GM23338 (cell line): ENCODE measurements at regions not wholly inside any gene's neighbourhood (a gene's known extent, or its start where the extent isn't known, plus 50 kb on each side); places are given as distances from the start of the nearest gene placed in this dataset.

Experiments
- ATAC-seq: fragments of 200-7000 bp; cut with Tn5 transposase; 3 replicates; pipeline ENCODE4 v1.9.1; 2020
- DNase-seq: peaks from one replicate; pipeline ENCODE4 v3.0.0-alpha.2; 2015; ENCODE audit warnings: low spot score
- H2AFZ ChIP-seq: fragments of 200-600 bp; sonication (generic); 2 replicates; pipeline ENCODE4 v1.8.0; 2016; ENCODE audit warnings: antibody characterized with exemption, mild to moderate bottlenecking, moderate library complexity
- H3F3A ChIP-seq: fragments of 200-600 bp; sonication (generic); replicated peaks from 2 replicates; pipeline ENCODE4 v1.8.0; 2017; ENCODE audit warnings: antibody characterized with exemption, mixed run types, low read depth
- H3K27ac ChIP-seq: fragments of 200-600 bp; sonication (generic); 2 replicates; pipeline ENCODE4 v1.6.1; 2016; ENCODE audit warnings: low read depth
- H3K27me3 ChIP-seq: fragments of 200-600 bp; sonication (generic); 2 replicates; pipeline ENCODE4 v1.8.0; 2016; ENCODE audit warnings: mild to moderate bottlenecking, mixed run types, moderate library complexity; ENCODE audit not compliant: insufficient read depth
- H3K36me3 ChIP-seq: fragments of 200-600 bp; sonication (generic); 2 replicates; pipeline ENCODE4 v1.8.0; 2016; ENCODE audit warnings: mild to moderate bottlenecking; ENCODE audit not compliant: insufficient read depth
- H3K4me1 ChIP-seq: fragments of 200-600 bp; sonication (generic); 2 replicates; pipeline ENCODE4 v1.8.0; 2016; ENCODE audit warnings: mild to moderate bottlenecking, moderate library complexity; ENCODE audit not compliant: insufficient read depth
- H3K4me2 ChIP-seq: fragments of 200-600 bp; sonication (generic); 2 replicates; pipeline ENCODE4 v1.7.1; 2017; ENCODE audit warnings: mixed run types
- H3K4me3 ChIP-seq: fragments of 200-600 bp; sonication (generic); 2 replicates; pipeline ENCODE4 v1.6.1; 2016; ENCODE audit warnings: mixed run types
- H3K79me2 ChIP-seq: fragments of 200-600 bp; sonication (generic); replicated peaks from 2 replicates; pipeline ENCODE4 v1.8.0; 2017; ENCODE audit warnings: mild to moderate bottlenecking; ENCODE audit not compliant: insufficient read depth
- H3K9me2 ChIP-seq: fragments of 200-600 bp; sonication (generic); 2 replicates; pipeline ENCODE4 v1.8.0; 2017; ENCODE audit not compliant: insufficient read depth
- H4K20me1 ChIP-seq: fragments of 200-600 bp; sonication (generic); replicated peaks from 2 replicates; pipeline ENCODE4 v1.8.0; 2017; ENCODE audit warnings: mild to moderate bottlenecking; ENCODE audit not compliant: insufficient read depth
- H3K27ac Mint-ChIP-seq: 2 replicates; pipeline ENCODE4 v1.8.0; 2020; ENCODE audit warnings: inconsistent platforms, mild to moderate bottlenecking, moderate library complexity, mixed read lengths
- H3K27me3 Mint-ChIP-seq: 3 replicates; pipeline ENCODE4 v1.8.0; 2022; ENCODE audit warnings: low read depth, mild to moderate bottlenecking, moderate library complexity, mixed read lengths, inconsistent platforms; ENCODE audit not compliant: insufficient read depth, poor library complexity
- H3K36me3 Mint-ChIP-seq: 3 replicates; pipeline ENCODE4 v1.8.0; 2021; ENCODE audit warnings: low read depth, mild to moderate bottlenecking, inconsistent platforms, moderate library complexity, mixed read lengths
- H3K4me1 Mint-ChIP-seq: 3 replicates; pipeline ENCODE4 v1.8.0; 2020; ENCODE audit warnings: mild to moderate bottlenecking, inconsistent platforms, mixed read lengths
- H3K4me3 Mint-ChIP-seq: 3 replicates; pipeline ENCODE4 v1.8.0; 2021; ENCODE audit warnings: moderate library complexity, mild to moderate bottlenecking, inconsistent platforms, mixed read lengths
- H3K9me3 Mint-ChIP-seq: 3 replicates; pipeline ENCODE4 v1.8.0; 2020; ENCODE audit warnings: moderate library complexity, mild to moderate bottlenecking, inconsistent platforms, mixed read lengths
- TF ChIP-seq, protein P1 (sequence below): fragments of 250-450 bp; sonication (Bioruptor Pico); IDR thresholded peaks from 2 replicates; pipeline ENCODE4 v1.5.0; 2020; ENCODE audit warnings: mild to moderate bottlenecking, moderate library complexity
- TF ChIP-seq, protein P2 (sequence below): IDR thresholded peaks from one replicate; pipeline ENCODE4 v1.6.1; 2018; ENCODE audit warnings: antibody characterized with exemption; ENCODE audit not compliant: unreplicated experiment

DNA sequence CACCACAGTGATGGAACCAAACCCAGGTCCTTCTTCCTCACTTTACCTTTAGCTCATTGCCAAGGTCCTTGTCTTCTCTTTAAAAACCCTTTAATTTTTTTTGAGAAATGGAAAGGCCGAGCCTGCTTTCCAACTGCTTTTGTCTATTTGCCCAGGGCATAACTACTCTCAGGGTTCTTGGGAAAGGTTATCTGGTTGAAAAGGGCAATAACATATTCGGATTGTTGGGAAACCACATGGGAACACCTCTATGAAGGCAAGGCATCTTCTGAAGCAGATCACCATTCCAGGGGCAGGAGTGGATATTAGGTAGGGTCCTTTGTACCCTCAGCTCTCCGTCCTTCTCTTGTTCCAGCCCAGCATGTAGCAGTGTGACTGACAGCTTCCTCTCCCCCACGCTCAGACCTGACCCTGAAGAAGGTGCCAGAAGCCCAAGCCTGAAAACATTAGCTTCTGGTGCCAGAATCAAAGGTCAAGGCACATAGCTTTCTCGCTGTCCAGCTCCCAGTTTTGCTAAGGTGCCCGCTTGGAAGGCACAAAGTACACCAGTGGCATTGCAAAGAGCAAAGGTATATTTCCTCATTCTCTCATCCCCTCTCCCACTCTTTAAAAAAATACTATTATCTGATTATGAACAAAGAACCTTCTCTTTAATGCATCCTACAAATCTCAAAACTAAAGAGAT lies 123.2 kb upstream of the LINC00305 start:
- Histone ChIP-seq H3K4me3 (no peak overlapping the region), H3K36me3 (no peaks in the 10 kb centered on the region), H3K79me2 (no peaks in the 10 kb centered on the region), H3K4me2 (peak overlapping the region; percentile 31; the same call in 1 of the 2 replicates), H3K27ac (peak overlapping the region; percentile 85; the same call in 1 of the 2 replicates), H2AFZ (no peak overlapping the region), H3K4me1 (peaks cover 29% of the 10 kb centered on the region), H3K9me2 (peaks cover 5% of the 10 kb centered on the region), H3K27me3 (no peaks in the 10 kb centered on the region), H3F3A (peaks cover 5% of the 10 kb centered on the region; the same call in 1 of the 2 replicates), H4K20me1 (no peaks in the 10 kb centered on the region)
- Mint-ChIP-seq H3K27me3 (peaks cover 8% of the 10 kb centered on the region), H3K36me3 (peaks cover 15% of the 10 kb centered on the region; the same call in 2 of the 3 replicates), H3K9me3 (peaks cover 6% of the 10 kb centered on the region; the same call in 1 of the 3 replicates), H3K4me3 (no peak overlapping the region; the same call in 2 of the 3 replicates), H3K4me1 (peaks cover 63% of the 10 kb centered on the region), H3K27ac (peak overlapping the region; percentile 82)
- TF ChIP-seq, protein P1, sequence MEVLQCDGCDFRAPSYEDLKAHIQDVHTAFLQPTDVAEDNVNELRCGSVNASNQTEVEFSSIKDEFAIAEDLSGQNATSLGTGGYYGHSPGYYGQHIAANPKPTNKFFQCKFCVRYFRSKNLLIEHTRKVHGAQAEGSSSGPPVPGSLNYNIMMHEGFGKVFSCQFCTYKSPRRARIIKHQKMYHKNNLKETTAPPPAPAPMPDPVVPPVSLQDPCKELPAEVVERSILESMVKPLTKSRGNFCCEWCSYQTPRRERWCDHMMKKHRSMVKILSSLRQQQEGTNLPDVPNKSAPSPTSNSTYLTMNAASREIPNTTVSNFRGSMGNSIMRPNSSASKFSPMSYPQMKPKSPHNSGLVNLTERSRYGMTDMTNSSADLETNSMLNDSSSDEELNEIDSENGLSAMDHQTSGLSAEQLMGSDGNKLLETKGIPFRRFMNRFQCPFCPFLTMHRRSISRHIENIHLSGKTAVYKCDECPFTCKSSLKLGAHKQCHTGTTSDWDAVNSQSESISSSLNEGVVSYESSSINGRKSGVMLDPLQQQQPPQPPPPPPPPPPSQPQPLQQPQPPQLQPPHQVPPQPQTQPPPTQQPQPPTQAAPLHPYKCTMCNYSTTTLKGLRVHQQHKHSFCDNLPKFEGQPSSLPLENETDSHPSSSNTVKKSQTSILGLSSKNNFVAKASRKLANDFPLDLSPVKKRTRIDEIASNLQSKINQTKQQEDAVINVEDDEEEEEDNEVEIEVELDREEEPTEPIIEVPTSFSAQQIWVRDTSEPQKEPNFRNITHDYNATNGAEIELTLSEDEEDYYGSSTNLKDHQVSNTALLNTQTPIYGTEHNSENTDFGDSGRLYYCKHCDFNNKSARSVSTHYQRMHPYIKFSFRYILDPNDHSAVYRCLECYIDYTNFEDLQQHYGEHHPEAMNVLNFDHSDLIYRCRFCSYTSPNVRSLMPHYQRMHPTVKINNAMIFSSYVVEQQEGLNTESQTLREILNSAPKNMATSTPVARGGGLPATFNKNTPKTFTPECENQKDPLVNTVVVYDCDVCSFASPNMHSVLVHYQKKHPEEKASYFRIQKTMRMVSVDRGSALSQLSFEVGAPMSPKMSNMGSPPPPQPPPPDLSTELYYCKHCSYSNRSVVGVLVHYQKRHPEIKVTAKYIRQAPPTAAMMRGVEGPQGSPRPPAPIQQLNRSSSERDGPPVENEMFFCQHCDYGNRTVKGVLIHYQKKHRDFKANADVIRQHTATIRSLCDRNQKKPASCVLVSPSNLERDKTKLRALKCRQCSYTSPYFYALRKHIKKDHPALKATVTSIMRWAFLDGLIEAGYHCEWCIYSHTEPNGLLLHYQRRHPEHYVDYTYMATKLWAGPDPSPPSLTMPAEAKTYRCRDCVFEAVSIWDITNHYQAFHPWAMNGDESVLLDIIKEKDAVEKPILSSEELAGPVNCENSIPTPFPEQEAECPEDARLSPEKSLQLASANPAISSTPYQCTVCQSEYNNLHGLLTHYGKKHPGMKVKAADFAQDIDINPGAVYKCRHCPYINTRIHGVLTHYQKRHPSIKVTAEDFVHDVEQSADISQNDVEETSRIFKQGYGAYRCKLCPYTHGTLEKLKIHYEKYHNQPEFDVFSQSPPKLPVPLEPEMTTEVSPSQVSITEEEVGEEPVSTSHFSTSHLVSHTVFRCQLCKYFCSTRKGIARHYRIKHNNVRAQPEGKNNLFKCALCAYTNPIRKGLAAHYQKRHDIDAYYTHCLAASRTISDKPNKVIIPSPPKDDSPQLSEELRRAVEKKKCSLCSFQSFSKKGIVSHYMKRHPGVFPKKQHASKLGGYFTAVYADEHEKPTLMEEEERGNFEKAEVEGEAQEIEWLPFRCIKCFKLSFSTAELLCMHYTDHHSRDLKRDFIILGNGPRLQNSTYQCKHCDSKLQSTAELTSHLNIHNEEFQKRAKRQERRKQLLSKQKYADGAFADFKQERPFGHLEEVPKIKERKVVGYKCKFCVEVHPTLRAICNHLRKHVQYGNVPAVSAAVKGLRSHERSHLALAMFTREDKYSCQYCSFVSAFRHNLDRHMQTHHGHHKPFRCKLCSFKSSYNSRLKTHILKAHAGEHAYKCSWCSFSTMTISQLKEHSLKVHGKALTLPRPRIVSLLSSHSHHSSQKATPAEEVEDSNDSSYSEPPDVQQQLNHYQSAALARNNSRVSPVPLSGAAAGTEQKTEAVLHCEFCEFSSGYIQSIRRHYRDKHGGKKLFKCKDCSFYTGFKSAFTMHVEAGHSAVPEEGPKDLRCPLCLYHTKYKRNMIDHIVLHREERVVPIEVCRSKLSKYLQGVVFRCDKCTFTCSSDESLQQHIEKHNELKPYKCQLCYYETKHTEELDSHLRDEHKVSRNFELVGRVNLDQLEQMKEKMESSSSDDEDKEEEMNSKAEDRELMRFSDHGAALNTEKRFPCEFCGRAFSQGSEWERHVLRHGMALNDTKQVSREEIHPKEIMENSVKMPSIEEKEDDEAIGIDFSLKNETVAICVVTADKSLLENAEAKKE (CRISPR knock-in tag), result no peak
- no peak for ATAC-seq
- no peak for DNase-seq

DNA sequence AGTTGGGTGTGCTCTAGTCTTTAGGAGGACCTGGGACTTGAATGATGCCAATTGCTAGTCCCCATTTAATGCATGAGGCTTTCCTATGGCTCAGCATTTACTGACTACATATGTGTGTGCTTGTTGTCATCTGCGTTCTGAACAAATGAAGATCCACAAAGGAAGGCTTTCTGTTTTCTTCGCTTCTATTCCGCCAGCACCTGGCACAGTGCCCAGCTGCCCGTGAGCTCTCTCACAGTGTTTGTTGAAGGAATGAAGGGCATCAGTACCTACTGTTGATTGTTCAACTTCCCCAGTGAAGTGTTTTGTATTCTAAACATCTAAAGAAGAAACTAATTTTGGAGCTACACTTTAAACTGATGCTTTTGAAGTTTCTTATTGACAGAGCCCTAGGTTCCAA lies 122.4 kb upstream of the LINC00305 start:
- Histone ChIP-seq H3K27ac (no peak overlapping the region), H3K4me3 (no peak overlapping the region), H3K4me2 (no peak overlapping the region), H3K36me3 (no peaks in the 10 kb centered on the region), H3K27me3 (no peaks in the 10 kb centered on the region), H2AFZ (no peak overlapping the region), H3K79me2 (no peaks in the 10 kb centered on the region), H3K4me1 (peaks cover 29% of the 10 kb centered on the region), H4K20me1 (no peaks in the 10 kb centered on the region), H3F3A (peaks cover 5% of the 10 kb centered on the region; the same call in 1 of the 2 replicates), H3K9me2 (peaks cover 1% of the 10 kb centered on the region)
- no peak overlapping the region for H3K27ac Mint-ChIP-seq
- H3K9me3 Mint-ChIP-seq, result peaks cover 8% of the 10 kb centered on the region; the same call in 1 of the 3 replicates
- peaks cover 3% of the 10 kb centered on the region for H3K27me3 Mint-ChIP-seq
- DNase-seq (no peak), ATAC-seq (no peak)
- H3K4me1 Mint-ChIP-seq, result peaks cover 57% of the 10 kb centered on the region
- peaks cover 11% of the 10 kb centered on the region; the same call in 2 of the 3 replicates for H3K36me3 Mint-ChIP-seq
- no peak overlapping the region for H3K4me3 Mint-ChIP-seq
- TF ChIP-seq, protein P2, sequence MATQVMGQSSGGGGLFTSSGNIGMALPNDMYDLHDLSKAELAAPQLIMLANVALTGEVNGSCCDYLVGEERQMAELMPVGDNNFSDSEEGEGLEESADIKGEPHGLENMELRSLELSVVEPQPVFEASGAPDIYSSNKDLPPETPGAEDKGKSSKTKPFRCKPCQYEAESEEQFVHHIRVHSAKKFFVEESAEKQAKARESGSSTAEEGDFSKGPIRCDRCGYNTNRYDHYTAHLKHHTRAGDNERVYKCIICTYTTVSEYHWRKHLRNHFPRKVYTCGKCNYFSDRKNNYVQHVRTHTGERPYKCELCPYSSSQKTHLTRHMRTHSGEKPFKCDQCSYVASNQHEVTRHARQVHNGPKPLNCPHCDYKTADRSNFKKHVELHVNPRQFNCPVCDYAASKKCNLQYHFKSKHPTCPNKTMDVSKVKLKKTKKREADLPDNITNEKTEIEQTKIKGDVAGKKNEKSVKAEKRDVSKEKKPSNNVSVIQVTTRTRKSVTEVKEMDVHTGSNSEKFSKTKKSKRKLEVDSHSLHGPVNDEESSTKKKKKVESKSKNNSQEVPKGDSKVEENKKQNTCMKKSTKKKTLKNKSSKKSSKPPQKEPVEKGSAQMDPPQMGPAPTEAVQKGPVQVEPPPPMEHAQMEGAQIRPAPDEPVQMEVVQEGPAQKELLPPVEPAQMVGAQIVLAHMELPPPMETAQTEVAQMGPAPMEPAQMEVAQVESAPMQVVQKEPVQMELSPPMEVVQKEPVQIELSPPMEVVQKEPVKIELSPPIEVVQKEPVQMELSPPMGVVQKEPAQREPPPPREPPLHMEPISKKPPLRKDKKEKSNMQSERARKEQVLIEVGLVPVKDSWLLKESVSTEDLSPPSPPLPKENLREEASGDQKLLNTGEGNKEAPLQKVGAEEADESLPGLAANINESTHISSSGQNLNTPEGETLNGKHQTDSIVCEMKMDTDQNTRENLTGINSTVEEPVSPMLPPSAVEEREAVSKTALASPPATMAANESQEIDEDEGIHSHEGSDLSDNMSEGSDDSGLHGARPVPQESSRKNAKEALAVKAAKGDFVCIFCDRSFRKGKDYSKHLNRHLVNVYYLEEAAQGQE, result no peak
